Activated CD4-positive, alpha-beta T cell treated with anti-CD3 and anti-CD28 coated beads, Interleukin-10, Interleukin-2, amounts not matched to agents 100 ng/mL and 50 ng/mL, durations not matched to agents 16 hours and 8 hours (primary cell): ENCODE measurements at regions not wholly inside any gene's neighbourhood (a gene's known extent, or its start where the extent isn't known, plus 50 kb on each side); places are given as distances from the start of the nearest gene placed in this dataset.
"Not testable (repeated sequence)": the region's sequence is repeated elsewhere in the genome, so short reads cannot be mapped to it uniquely, and the experiment has no call there.

ENCODE experiments used
- DNase-seq: peaks from one replicate; pipeline ENCODE4 v3.0.0-alpha.2; 2020

- no peak for DNase-seq
These were observed 89.2 kb upstream of the PCED1B start for GRCh38 chr12:46990211-46990610.

- not testable (repeated sequence) for DNase-seq
These were observed 87.4 kb upstream of the PCED1B start for GRCh38 chr12:46992051-46992450.

GRCh38 chr12:46998811-46999368 is 80.5 kb upstream of the PCED1B start:
- no peak for DNase-seq

DNA sequence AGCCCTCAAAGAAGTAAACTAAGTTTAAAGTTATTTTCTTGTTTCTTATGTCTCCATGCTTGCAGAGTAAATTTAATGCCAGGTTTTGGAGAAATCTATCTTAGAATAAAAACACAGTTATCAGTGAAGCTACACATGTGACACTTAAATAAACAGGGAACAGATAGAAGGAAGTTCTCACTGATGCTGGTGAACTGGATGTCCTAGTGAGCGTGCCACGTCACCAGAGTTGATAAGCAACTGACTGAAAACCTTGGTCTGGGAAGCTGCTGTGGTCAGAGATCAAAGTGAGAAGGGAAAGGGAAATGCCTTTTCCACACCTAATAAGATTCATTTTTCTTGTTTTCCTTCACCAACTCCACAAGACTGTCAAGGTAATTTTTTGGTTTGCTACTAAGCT is 74.8 kb upstream of the PCED1B start:
- DNase-seq = no peak

DNA sequence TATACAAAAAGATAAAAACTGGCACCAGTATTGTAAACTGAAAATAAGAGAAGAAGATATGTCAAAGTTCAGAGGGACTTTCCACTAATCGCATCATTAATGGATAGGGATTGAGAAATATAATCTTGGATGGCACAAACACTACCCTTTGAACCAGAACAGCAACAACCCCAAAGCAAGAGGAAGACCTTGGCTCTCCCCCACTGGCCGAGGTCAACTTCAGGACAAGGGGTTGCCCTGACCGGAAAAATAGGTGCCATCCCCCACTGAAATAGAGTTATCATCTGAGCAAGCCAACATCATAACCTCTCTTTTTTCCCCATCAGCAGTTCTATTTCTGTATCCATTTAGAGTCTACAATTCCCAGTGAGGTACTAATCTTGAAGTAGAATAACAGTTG is 72.4 kb upstream of the PCED1B start:
- no peak for DNase-seq

DNA sequence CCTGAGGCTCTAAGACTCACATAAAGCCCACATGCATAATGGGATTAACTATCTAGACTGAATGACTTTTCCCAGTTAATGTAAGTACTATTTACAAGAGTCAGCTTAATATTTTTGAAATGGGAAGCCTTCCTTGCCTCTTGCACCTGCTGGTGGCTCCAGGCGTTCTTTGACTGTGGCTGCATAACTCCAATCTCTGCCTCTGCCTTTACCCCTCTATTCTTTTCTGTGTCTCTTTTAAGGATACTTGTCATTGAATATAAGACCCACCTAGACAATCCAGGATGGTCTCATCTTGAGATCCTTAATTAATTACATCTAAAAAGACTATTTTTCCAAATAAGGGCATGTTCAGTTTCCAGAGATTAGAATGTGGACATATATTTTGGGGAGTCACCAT is 66.9 kb upstream of the PCED1B start:
- DNase-seq = no peak

DNA sequence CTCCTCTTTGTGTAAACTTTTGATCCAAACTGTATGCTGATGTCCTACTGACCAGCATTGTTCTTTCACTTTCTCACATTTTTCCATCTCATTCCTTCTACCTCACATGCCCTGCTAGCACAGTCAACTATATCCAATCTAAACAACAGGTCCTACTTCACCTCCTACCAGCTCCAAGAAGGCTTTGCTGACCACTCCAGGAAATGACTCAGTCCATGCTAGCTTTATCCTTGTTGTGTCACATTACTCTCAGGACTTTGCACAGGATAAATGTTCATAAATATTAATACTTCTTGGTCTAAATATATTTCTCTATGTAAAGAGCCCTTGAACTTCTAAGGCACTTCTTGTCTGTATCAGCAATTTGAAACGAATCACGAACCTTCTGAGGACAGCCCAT is 64.9 kb upstream of the PCED1B start:
- DNase-seq = no peak

DNA sequence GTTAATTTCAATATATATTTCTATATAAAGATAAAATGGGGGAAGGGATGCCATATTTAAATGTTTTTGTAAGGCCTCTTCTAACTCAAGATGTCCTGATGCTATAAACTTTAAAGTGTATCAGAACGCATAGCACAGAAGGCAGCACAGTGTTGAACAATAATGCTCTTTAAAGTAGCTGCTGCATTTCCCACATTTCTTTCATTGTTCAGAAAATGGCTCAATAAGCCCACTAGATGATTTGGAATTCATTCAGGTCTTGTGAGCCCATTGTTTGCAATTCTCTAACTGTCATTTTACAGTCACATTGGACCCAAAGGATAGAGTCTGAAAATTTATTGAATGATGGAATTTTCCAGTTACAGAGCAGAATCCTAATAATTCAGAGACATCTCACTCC is 64.0 kb upstream of the PCED1B start:
- DNase-seq = no peak

DNA sequence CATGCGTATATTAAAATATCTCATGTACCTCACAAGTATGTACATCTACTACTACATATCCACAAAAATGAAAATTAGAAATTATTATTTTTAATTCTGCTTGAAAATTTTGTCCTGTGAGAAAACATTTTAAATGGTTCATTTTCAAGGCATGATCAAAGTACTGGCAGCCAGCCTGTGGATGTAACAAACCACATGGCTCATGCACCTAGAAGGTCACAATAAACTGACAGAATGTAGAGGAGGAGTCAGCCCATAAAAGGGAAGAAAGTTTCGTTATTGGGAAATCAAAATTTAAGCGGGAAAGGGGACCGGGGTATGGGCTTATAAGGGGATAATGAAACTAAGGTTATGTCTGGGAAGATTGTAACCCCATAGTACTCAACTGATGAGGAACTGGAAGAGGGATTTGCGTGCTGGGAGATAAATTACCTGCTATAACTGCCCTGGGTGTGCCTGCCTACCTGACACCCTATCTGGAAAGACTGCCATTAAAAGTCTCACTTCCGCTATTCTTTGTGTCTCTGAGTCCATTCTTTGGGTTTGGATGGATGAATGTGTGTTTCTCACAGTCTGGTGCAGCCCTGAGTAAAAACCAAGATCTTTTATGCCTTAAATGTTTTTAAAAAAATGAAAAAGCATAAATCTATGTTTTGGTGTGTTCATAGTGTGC is 62.2 kb upstream of the PCED1B start:
- no peak for DNase-seq

DNA sequence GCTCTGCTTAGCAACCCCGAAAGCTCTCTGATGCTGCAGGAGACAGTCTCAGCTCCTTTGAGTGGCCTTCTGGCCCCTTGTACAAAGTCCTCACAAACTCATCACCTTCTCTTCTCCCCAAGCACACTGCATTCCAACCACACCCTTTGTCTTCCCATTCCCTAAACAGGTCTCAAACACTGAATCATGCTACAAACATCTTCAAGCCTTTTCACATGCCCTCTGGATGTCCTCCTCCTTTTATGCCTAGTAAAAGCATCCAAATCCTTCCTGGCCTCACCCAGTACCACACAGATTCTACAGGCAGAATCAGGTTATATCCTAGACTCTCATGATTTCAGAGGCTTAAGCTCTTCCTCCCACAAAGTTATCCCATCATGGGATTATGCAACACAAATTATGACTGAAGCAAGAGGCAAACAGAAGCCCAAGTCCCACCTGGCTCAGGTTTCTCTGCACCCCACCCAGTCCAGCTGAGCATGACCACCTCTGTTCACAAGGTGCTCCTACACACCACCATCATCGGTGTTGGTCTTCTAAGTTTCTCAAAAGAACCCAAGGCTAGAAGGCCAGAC is 61.4 kb upstream of the PCED1B start:
- DNase-seq = no peak

DNA sequence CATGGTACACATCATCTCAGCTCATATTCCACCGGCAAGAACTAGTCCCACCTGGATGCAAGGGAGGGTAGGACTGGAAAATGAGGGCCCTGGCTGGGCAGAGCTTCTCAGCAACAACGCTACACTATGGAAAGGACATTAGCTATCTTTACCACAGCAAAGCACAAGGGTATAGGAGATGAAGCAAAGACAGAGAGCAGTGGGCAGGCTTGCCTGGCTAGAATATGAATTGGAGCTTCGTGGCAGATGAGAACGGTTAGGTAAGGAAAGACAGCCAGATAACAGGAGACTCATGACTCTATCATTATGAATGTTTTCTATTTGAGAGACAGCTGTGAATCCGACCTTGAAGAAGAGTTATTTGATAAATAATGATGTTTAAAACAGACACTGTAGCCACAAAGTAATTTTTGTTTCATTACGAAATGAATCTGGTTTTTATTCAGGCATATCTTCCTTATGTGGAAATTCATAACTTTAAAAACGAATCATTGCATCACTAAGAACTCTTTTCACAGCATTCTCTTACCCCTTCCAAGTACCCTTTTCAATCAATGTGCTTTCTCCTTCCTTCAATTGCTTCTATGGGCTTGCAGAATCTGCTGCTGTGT is 59.1 kb upstream of the PCED1B start:
- DNase-seq = no peak

DNA sequence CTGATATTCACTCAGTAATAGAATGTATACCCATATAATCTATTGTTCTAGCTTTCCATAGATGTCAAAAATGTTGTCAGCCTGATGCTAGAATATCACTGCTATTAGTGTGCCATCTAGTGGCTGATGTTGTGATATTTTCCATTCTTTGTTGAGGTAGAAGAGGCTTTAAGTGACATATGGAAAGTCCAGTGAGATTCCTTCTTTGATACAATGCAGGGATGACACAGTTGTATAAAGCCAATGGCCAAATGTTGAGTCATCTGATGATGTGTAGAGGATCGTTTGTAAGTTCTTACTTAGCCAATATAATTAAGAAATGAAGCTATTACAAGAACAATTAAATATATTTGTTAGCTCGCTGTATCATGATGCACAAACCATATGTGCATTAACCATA is 58.1 kb upstream of the PCED1B start:
- peak; percentile 62 for DNase-seq

DNA sequence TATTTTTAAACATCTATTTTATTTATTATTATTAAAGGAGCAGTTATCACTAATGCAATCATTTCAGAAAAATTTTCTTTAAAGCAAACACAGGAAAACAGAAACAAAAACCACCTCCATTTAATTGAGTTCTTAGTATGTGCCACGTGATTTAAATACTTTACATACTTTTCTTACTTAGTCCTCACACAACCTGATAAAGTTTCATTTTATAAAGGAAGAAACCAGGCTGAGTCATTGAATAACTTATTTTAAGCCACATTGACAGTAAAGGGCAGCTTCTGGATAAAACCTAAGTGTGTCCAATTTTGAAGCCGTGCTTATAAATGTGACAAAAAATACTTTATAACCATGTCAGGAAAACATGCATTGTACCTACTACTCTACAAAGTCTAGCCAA is 57.1 kb upstream of the PCED1B start:
- DNase-seq = peak; percentile 20

DNA sequence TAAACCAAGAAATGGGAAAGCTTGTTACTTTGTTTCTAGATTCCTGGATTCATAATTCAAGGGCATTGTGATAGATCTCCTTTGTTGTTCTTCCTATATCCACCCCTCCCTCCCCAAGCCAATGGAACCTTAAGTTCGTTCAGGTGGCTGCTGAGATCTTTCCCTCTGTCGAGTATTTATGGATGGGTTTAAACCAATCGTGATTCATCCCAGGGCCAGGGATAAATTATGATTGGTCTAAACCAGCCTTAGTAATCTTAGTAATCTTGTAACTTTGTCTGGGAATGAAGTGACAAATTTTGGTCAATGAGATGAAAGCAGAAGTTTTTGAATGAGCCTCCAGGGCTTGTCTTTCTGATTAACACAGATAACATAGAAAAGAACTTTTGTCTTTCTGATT is 56.1 kb upstream of the PCED1B start:
- peak; percentile 22 for DNase-seq

DNA sequence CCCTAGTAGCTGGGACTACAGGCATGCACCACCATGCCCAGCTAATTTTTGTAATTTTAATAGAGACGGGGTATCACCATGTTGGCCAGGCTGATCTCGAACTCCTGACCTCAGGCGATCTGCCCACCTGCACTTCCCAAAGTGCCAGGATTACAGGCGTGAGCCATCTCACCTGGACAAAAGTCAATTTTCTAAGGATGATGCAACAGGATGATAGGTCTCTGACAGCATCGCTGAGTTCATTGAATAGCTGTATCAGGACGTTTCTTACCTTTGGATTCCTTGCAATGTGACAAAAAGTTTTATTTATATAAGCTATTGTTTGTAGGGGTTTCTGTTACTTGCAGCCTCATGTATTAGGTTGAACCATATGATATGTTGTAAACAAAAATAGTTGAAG is 55.5 kb upstream of the PCED1B start:
- no peak for DNase-seq

- no peak for DNase-seq
These were observed 55.0 kb upstream of the PCED1B start for GRCh38 chr12:47024463-47024862.

DNA sequence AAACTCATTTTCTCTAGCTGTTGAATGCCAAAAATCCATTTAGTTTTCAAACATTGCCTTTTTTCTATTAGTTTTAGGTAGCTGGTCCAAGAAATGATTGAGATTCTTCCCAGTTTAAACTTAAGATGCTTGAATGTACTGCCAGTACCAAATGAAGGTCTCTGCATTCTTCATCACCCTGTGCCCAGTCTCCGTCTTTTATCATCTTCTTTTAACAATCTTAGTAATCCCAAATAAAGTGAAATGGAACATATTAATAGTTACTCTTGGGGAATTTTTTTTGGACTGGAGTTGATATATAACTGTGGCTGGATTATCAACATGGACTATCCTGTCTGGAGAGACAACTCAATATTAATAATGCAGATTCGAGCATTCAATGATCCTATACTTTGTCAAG is 54.1 kb upstream of the PCED1B start:
- no peak for DNase-seq

DNA sequence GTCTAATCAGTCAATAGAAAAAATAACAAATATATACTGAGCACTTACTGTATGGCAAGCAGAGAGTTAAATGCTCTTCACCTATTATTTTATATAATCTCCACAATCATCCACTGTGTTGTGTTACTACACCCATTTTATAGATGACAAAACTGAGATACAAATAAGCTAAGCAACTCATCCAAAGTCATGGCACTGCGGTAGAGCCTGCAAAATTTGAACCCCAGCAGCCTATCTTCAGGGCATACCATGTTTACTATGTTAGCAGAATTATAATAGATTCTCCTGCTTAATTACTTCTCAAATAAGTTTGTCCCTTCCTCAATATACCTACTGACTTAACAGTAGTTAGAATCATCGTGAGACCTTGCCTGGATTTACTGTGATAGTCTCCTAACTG is 53.6 kb upstream of the PCED1B start:
- no peak for DNase-seq

DNA sequence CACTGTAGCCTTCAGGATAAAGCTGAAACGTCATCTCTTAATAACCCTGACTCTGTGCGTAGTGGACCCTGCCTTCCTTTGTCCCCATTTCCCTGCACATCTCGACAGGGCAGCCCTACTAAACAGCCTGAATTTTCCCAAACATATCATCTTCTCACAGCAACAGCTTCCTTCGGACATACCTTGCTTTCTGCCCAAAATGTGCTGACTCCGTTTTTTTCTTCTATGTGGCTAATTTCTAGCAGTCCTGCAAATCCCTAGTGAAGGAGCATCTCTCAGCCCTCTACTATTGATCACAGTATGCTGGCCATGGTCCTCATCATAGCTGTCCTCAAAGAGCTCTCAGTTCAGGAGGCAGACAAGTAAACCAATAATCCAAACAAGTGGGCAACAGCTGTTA is 53.1 kb upstream of the PCED1B start:
- DNase-seq = no peak
